ENCODE measurements at regions not wholly inside any gene's neighbourhood (a gene's known extent, or its start where the extent isn't known, plus 50 kb on each side); places are given as distances from the start of the nearest gene placed in this dataset.

DNA sequence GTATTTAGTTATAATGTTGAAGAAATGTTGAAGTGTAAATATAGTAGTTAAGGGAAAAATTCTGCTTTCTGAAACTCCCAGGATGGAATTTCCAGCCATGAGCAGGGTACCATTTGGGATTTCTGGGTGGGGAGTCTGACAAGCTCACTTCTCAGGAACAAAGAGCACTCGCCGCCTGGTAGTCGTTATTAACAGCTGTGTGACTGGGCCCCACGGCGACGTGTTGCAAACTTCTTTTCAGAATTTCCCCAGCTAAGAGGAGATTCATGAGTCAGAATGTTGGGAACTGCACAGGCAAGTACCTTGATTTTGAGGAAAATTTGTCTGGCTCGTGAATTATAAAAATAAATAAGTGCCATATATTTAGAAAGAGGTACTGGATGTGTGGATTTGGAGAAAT, 103.7 kb downstream of the LACC1 start:
- intact Hi-C loops (cut with micrococcal nuclease), result no loop called here

DNA sequence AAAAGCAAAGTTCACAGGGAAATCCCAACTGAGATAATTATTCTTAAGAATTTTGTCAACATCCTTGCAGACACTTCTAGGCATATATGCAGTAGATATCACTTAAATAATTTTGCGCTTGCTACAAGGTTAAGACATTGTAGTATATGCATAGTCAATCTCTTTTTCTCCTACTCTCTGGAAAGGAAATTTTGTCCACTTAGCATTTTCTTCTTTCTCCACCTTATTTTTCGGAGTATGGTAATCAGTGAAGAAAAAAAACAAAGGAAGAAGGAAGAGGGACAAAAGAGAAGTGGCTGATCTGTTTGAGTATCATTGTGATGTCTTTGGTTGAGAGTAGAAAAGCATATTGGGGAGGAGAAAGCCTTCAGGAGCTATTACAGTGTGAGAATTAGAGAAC, 104.6 kb downstream of the LACC1 start:
- intact Hi-C loops (cut with micrococcal nuclease), result no loop called here

DNA sequence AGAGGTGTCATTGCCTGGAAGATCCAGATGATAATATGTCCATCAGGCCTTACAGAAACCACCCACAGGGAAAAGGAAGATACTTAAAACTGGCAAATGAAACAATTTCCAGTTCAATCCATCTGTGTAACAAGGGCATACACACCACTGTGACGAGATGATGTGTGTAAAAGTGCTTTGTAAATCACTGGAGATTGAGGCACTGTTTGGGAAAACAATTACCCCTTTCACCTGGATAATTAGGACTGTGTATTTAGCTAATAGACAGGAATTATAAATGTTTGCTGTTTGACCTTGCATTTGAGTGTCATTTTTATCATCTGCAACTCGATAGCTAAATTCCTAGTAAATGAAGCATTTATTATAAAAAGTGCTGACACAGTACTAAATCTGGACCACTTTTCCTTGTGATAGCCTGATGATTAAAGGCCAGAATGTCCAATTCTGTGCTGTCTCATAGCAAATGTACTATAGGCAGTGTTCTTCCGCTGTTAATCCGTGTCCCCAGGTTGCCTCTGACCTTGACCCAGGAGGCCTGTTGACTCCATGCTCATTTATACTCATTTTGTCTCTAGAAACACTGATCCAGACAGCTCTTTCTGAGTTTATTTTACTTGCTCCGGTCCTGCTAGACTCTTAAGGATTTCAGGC, 105.8 kb downstream of the LACC1 start:
- intact Hi-C loops (cut with micrococcal nuclease), result no loop called here

DNA sequence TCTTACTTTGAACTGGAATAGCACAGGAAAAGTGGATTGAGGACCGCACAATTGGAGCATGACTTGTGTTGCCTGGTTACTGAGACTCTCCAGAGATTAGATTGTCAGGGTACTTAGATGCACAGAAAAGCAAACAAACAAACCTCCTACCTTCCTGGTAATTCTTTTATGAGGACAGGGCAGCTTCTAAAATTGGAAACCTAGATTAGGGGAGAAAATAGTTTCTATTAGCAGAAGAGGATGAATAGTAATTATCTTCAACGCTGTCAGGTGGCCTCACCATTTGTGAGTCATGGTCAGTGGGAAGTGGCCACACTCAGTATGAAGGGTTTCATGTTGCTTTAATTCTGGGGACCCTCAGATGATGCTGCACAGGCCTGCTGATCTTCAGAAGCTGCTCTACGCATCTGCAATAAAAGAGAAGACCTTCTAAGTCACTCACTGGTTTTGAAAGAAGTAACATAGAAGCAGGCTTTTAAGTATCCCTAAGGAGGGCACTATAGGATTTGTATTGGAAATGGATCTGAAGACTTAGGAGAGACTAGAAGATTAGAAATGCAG, 106.8 kb downstream of the LACC1 start:
- intact Hi-C loops (cut with micrococcal nuclease), result no loop called here

DNA sequence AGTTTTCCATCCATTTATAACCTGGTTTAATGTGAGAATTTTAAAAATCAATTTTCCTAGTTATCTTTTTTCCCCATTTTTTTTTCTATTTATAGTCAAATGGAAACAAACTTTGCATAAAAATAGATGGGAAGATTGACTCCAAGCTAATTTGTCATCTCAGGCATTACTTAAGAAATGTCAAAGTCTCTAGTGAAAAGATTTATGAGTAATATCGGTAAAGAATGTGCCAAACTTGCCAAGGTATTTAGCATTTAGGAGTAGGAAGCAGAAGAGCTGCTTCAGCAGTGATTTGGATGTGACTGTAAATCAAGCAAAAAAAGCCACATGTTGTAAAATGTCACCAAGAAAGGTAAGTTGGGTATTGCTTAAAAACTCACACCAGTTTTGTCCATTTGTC, 108.6 kb downstream of the LACC1 start:
- intact Hi-C loops (cut with micrococcal nuclease), result no loop called here

GRCh38 chr13:43990021-43990420, 110.3 kb downstream of the LACC1 start:
- intact Hi-C loops (cut with micrococcal nuclease), result no loop called here

DNA sequence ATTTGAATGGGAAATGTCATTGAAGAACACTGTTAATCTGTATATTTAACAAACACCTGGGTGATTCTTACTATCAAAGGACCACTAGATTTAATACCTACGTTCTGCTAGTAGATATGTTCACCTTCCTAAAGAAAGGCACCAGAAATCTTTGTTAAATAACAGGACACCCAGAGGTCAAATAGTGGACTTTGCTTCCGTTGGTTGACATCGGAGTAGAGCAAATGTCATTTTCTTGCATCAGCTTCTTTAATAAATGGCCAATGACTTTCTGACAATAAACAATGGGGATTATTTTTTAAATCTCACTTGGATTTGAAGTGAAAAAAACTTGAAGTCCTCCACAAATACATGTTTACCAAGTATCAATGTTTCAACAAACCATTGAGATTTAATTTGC, 111.1 kb downstream of the LACC1 start:
- intact Hi-C loops (cut with micrococcal nuclease), result no loop called here

DNA sequence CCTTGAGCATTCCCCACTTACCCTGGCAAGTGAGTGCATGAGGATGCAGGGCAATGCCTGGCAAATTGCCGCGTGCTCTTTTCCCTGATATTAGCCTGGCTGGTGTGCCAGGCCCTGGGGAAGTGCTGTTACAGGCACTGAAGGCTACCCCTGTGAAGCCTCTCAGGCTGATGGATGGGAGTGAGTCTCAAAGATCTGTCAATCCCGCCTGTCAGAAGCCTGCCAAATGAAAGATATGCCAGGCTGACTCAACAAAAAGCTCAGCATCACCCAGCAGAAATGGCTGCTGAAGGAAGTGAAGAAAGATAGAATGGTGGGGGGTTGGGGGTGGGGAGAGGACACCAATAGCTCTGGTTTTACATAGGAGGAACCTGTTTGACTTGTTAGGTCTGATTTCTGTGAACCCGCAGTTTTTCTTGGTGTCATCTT, 112.1 kb downstream of the LACC1 start:
- intact Hi-C loops (cut with micrococcal nuclease), result no loop called here

DNA sequence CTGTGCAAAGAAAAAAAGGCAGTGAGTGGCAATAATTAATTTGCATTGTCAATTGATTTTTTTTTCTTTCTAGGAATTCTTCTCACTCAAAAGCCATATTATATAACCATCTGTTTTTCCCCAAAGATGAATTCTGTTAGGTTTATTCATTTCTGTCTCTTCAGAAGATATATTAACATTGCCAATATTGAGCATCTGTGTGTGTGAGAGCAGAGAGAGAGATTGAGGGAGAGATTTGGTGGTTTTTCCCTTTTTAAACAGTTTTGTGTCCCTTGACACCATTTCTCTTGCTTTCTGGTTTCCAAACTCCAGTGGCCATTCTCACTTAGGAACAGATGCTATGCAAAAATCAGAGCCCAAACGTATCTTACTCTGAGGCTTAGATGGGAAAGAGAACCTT, 112.5 kb downstream of the LACC1 start:
- intact Hi-C loops (cut with micrococcal nuclease), result no loop called here

DNA sequence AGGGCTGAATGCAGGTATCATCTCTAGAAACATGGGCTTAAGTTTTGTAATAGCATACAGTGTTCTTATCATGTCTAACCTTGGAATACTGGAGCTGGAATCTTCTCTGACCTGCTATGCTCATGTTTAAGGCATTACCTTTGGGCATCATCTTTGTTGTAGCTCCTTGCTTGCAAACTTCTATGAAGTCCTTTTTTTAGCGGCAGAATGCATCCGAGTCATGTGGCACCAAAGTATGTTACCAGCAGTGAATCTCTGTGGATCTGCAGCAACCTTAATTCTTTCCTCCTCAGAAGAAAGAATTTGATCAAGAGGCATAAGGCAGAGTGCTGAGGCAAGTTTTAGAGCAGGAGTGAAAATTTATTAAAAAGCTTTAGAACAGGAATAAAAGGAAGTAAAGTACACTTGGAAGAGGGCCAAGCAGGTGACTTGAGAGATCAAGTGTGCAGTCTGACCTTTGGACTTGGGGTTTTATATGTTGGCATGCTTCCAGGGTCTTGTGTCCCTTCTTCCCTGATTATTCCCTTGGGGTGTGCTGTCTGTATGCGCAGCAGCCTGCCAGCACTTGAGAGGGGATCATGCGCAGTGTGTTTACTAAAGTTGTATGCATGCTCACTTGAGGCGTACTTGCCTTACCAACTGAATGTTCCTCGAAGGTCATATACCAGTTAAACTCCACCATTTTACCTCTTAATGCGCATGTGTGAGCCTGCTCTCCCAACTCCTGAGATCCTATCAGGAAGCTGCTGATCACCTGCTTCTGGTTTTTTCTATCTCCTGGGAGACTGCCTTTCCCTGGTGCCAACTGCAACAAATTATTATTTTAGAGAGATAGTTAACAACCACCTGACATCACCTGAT, 115.5 kb downstream of the LACC1 start:
- intact Hi-C loops (cut with micrococcal nuclease), result no loop called here

DNA sequence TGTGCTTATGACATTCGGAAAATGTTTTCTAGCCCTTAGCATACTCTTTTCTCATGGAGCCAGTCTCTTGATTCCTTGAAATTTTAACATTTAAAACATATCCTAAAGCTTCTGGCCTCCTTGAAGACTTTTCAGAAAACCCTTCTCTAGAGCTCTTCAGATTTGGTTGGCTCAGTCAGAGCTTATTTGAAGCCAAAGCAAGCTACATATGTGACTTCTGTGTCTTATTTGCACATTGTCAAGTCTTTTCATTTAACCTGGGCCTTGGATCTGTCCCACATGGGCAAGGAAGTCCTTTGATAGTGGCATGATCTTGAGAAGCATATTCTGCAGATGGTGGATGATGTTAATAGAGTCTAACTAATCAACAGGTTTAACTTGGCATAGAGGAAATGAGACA, 116.5 kb downstream of the LACC1 start:
- intact Hi-C loops (cut with micrococcal nuclease), result no loop called here

- intact Hi-C loops (cut with micrococcal nuclease), result no loop called here
Measured at GRCh38 chr13:44003481-44003880, 123.8 kb downstream of the LACC1 start.

GRCh38 chr13:44004878-44005277, 125.2 kb downstream of the LACC1 start:
- intact Hi-C loops (cut with micrococcal nuclease), result no loop called here

DNA sequence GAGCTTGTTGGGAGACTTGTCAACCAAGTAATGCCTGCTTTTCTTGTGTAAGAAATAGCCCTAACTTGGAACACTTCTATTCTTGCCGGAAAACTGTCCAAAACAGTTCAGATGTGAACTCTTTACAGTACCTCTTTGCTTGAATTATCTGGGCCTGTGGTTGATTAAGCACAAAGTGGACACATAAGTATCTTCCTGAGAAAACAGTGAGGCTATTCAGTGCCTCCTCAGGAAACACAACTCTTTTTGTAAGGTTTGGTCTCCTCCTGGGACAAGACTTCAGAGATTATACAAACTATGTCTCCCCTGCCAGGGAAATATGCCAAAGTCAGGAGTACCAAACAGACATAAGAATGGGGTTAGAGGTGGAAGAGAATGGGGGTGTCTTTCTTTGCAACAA, 127.7 kb downstream of the LACC1 start:
- intact Hi-C loops (cut with micrococcal nuclease), result no loop called here

DNA sequence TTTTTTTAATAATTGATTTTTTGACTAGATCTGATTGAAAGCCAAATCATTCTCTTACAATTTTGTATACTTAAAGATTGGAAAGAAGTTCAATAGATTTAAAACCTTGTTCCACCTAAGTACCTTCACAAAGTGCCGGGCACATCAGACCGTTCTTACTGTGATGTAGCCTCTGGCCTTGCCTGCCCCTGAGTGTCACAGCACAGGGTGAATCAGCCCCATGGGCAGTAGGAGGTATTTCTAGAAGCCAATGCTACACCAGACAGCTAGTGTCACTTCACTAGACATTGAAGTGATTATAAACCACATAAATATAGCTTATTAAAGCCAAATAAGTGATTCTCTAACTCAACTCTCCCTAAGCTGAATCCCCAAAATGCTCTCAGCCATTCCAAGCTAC, 131.3 kb downstream of the LACC1 start:
- intact Hi-C loops (cut with micrococcal nuclease), result no loop called here

- intact Hi-C loops (cut with micrococcal nuclease), result no loop called here
Measured at GRCh38 chr13:44012910-44013757, 133.4 kb downstream of the LACC1 start.

DNA sequence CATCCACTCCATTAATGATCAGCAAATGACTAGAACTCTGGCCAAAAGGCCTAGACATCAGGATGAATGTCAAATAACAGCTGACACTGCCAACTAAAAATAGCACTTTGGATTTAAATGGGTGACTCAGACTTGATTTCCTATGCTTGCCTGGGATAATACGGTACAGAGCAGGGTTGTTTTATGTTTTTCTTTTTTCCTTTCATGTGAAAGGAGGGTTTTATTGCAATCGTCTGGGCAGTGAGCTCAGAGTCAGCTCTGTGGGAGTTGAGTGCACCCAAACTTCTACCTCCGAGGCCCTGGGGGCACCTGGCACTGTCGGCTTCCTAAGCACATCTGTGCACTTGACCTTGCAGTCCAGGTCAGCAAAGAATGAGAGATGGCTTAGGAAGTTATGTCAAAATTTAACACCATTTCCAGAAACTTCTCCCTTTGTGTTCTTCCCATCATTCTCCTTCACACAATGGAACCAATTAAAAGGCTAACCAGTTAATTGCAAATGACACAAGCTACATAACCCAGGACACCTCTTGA, 134.1 kb downstream of the LACC1 start:
- intact Hi-C loops (cut with micrococcal nuclease), result no loop called here

- intact Hi-C loops (cut with micrococcal nuclease), result no loop called here
Measured at GRCh38 chr13:44014501-44014900, 134.8 kb downstream of the LACC1 start.

DNA sequence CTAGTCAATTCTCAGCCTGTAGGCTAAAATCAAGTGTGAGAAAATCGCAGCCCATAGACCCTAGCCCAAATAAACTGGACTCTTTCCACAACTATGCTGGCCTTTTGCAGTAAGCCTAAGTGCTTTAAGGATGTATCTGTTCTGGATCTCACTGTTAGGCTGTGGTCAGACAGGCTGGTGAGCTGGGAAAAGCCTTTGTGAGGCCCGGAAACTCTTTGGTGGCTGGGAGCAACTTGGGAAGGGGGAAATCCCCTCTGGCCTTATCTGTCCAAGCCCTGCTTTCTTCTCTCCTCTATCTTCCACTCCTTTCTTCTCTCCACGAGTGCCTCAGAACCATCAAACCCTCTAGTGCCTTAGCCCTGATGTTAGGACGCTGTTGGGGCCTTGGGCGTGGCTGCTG, 135.4 kb downstream of the LACC1 start:
- intact Hi-C loops (cut with micrococcal nuclease), result no loop called here

DNA sequence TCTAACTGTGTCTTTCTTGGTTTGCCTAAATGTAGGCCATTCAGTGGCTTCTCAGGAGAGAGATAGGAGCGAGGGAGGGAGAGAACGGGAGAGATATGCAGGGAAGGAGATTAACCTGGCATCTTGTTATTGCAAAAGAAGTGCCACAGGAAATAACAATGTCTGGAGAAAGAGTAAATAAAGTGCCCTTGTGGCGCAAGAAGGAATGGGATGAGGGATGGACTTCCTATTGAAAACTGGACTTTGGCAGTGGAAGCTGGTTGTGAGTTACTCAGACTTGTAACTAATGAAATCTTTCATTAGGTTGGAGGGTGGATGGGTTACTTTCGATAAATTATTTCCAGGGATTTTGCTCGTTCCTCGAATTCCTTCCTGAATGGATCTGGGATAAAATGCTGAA, 136.1 kb downstream of the LACC1 start:
- intact Hi-C loops (cut with micrococcal nuclease), result no loop called here

DNA sequence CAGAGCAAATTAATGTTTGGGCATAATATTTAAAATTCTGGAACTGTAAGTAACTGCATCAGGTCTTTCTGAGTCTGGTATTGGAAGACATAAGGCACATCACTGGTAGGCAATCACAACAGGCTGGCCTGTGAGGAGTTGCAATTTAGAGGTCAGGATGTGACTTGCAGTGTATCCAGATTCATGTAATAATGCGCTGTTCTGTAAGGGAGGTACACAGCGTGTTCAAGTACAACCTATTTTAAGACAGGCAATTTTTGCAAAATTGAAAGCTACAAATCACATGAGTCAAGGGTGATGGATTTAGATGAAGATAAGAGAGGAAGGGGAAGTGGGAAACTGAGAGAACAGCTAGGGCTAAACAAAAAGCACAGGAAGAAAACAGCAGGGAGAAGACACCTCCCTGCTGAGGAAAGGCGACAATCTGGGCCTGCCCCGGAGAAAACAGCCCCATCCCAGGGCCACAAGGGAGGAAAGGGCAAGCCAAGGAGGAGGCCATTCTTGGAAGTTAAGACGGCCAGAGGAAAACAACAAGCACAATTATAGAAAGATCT, 138.1 kb downstream of the LACC1 start:
- intact Hi-C loops (cut with micrococcal nuclease), result no loop called here

Data from T-helper 2 cell treated with Interferon-gamma antibody and Interleukin-4, amounts not matched to agents 100 ng/mL and 5 ng/mL, for 36 hours (primary cell).